Activated CD8-positive, alpha-beta T cell treated with anti-CD3 and anti-CD28 coated beads for 36 hours (primary cell): ENCODE measurements at regions not wholly inside any gene's neighbourhood (a gene's known extent, or its start where the extent isn't known, plus 50 kb on each side); places are given as distances from the start of the nearest gene placed in this dataset.

Source experiments
- ATAC-seq: fragments of 200-7000 bp; cut with Tn5 transposase; one replicate; pipeline ENCODE4 v1.10.0; 2021; ENCODE audit warnings: mild to moderate bottlenecking, moderate library complexity
- CTCF ChIA-PET: fragments of 350-600 bp; sonication (Branson Sonifier 250); formaldehyde crosslinking; loops from one replicate; lab custom pipeline; 2021; ENCODE audit warnings: antibody characterized with exemption; lab: Charles Lee
- POLR2A ChIA-PET: fragments of 350-600 bp; sonication (Branson Sonifier 250); formaldehyde crosslinking; loops from one replicate; lab custom pipeline; 2021; ENCODE audit warnings: antibody characterized with exemption; lab: Charles Lee
- DNase-seq: peaks from one replicate; pipeline ENCODE4 v3.0.0-alpha.2; 2020
- H3K27ac Mint-ChIP-seq: one replicate; pipeline ENCODE4 v1.8.0; 2021; ENCODE audit warnings: mild to moderate bottlenecking, mixed read lengths
- H3K27me3 Mint-ChIP-seq: one replicate; pipeline ENCODE4 v1.8.0; 2021; ENCODE audit warnings: mixed read lengths
- H3K36me3 Mint-ChIP-seq: one replicate; pipeline ENCODE4 v1.8.0; 2021; ENCODE audit warnings: low read depth, mixed read lengths
- H3K4me1 Mint-ChIP-seq: one replicate; pipeline ENCODE4 v1.8.0; 2021; ENCODE audit warnings: low read depth, mixed read lengths
- H3K4me3 Mint-ChIP-seq: one replicate; pipeline ENCODE4 v1.8.0; 2021; ENCODE audit warnings: mild to moderate bottlenecking, moderate library complexity, mixed read lengths
- H3K9me3 Mint-ChIP-seq: one replicate; pipeline ENCODE4 v1.8.0; 2021; ENCODE audit warnings: mixed read lengths
- CTCF ChIP-seq: fragments of 200-600 bp; IDR thresholded peaks from one replicate; pipeline ENCODE4 v1.8.0; 2022; ENCODE audit warnings: antibody characterized with exemption, mild to moderate bottlenecking
- intact Hi-C: fragments of 100-400 bp; cut with micrococcal nuclease; formaldehyde crosslinking; loops from one replicate; pipeline ENCODE4 v1.10.0; 2022

- ATAC-seq: no peak
- H3K27ac Mint-ChIP-seq: no peak overlapping the region
- no peak for DNase-seq
- H3K27me3 Mint-ChIP-seq: peaks cover 6% of the 10 kb centered on the region
- no peaks in the 10 kb centered on the region for H3K9me3 Mint-ChIP-seq
- no peak overlapping the region for H3K4me3 Mint-ChIP-seq
- no peak for TF ChIP-seq CTCF
- POLR2A ChIA-PET: no interaction called here
- H3K4me1 Mint-ChIP-seq: no peaks in the 10 kb centered on the region
- intact Hi-C loops: no loop called here
- CTCF ChIA-PET: interaction anchor here (2.3 kb wide), 1 partner anchor 45 kb away, joined by 5 read pairs; no protein-coding TSS in a partner anchor
- H3K36me3 Mint-ChIP-seq: no peaks in the 10 kb centered on the region
Measured at GRCh38 chr1:55420929-55421716, 206.0 kb upstream of the USP24 start.

GRCh38 chr1:55420026-55420425 is 204.9 kb upstream of the USP24 start:
- no peak for DNase-seq
- H3K9me3 Mint-ChIP-seq: no peaks in the 10 kb centered on the region
- no peak for TF ChIP-seq CTCF
- H3K4me3 Mint-ChIP-seq: no peak overlapping the region
- intact Hi-C loops: no loop called here
- no peaks in the 10 kb centered on the region for H3K36me3 Mint-ChIP-seq
- ChIA-PET POLR2A (no interaction called here), CTCF (no interaction called here)
- no peak overlapping the region for H3K27ac Mint-ChIP-seq
- H3K27me3 Mint-ChIP-seq: peaks cover 6% of the 10 kb centered on the region
- H3K4me1 Mint-ChIP-seq: no peaks in the 10 kb centered on the region
- no peak for ATAC-seq

- ChIA-PET CTCF (no interaction called here), POLR2A (no interaction called here)
- no peak for DNase-seq
- no peak for TF ChIP-seq CTCF
- no peaks in the 10 kb centered on the region for H3K4me1 Mint-ChIP-seq
- intact Hi-C loops: no loop called here
- peaks cover 6% of the 10 kb centered on the region for H3K27me3 Mint-ChIP-seq
- no peak for ATAC-seq
- no peaks in the 10 kb centered on the region for H3K36me3 Mint-ChIP-seq
- no peaks in the 10 kb centered on the region for H3K9me3 Mint-ChIP-seq
- no peak overlapping the region for H3K4me3 Mint-ChIP-seq
- H3K27ac Mint-ChIP-seq: no peak overlapping the region
Measured at GRCh38 chr1:55418208-55419000, 203.2 kb upstream of the USP24 start.

- ATAC-seq: no peak
- no peaks in the 10 kb centered on the region for H3K36me3 Mint-ChIP-seq
- no peak overlapping the region for H3K27ac Mint-ChIP-seq
- POLR2A ChIA-PET: no interaction called here
- no peaks in the 10 kb centered on the region for H3K4me1 Mint-ChIP-seq
- H3K27me3 Mint-ChIP-seq: peaks cover 6% of the 10 kb centered on the region
- no peak overlapping the region for H3K4me3 Mint-ChIP-seq
- no peak for DNase-seq
- intact Hi-C loops: no loop called here
- no peaks in the 10 kb centered on the region for H3K9me3 Mint-ChIP-seq
- CTCF ChIA-PET: no interaction called here
- TF ChIP-seq CTCF: no peak
Measured at GRCh38 chr1:55416164-55416842, 201.1 kb upstream of the USP24 start.
